Spleen (tissue), 7 donors: ENCODE measurements at regions not wholly inside any gene's neighbourhood (a gene's known extent, or its start where the extent isn't known, plus 50 kb on each side); places are given as distances from the start of the nearest gene placed in this dataset.

ENCODE experiments used
- CTCF ChIP-seq, 11 experiments: fragments of 200-600 bp in 7 of 11; fragments of 450-650 bp in 4 of 11; sonication (generic) in 4 of 11; IDR thresholded peaks in 8 of 11; conservative IDR thresholded peaks in 3 of 11; 1 replicate in 7 of 11; 2 replicates in 4 of 11; pipeline versions ENCODE4 v1.4.0 to v1.8.0; 2016 to 2021; ENCODE audit warnings: antibody characterized with exemption in 11 of 11, inconsistent platforms in 4 of 11, mild to moderate bottlenecking in 1 of 11
- POLR2AphosphoS5 ChIP-seq, 3 donors: sonication (generic); formaldehyde crosslinking; IDR thresholded peaks; one replicate each; pipeline ENCODE4 v1.5.1; 2017; ENCODE audit warnings: antibody characterized with exemption in 3 of 3
- donor health status: DM: no; HTN: no; CAD: no; lungs with moderate emphysema.
- donor health status: DM: no; HTN: no; CAD: no.
- donor health status: DM: no; HTN: no; CAD: no.

DNA sequence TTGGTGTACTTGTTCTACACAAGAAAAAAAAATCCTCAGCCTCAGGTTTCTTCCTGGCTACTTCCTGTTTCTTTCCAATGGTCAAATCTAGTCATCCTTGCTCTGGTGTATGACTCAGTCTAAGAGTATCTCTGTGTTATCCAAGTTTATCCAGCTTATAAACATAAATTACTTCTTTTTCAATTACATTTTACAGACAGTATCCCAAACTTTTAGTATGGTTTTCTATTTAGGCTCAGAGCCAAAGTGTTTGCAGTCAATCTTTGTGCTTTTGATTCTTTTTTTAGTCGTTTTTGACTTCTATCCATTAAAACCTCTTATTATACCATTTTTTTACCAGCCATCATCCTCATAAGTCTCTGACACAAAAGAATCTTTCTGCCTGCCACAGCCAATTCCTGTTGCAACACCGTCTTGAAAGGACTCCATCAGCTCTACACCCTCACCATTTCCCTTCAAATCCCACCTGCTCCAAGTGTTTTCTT lies 294.6 kb downstream of the PTEN start:
- no peak for TF ChIP-seq CTCF (IDR thresholded peaks at IDR 0.05 in 8 of 11, conservative IDR thresholded peaks at IDR 0.05 in 3 of 11)
- TF ChIP-seq POLR2AphosphoS5 (IDR thresholded peaks at IDR 0.05), result no peak
